ENCODE measurements at regions not wholly inside any gene's neighbourhood (a gene's known extent, or its start where the extent isn't known, plus 50 kb on each side); places are given as distances from the start of the nearest gene placed in this dataset.

- no peaks in the 10 kb centered on the region for H3K79me2 ChIP-seq (ENCODE audit: insufficient read depth, low read length)
- no peaks in the 10 kb centered on the region for H3K36me3 ChIP-seq (ENCODE audit: insufficient read depth, low read length)
- no peak for TF ChIP-seq EZH2 (IDR thresholded peaks at IDR 0.05; ENCODE audit: borderline replicate concordance, low read length)
- no peak for TF ChIP-seq CTCF (IDR thresholded peaks at IDR 0.05; ENCODE audit: low read length)
- H3K4me2 ChIP-seq (ENCODE audit: low read length), result no peak overlapping the region
- H3K4me1 ChIP-seq (ENCODE audit: insufficient read depth, low read length, severe bottlenecking), result no peaks in the 10 kb centered on the region
- H3F3A ChIP-seq (ENCODE audit: insufficient read depth, low read length), result no peaks in the 10 kb centered on the region
- no peaks in the 10 kb centered on the region for H3K9me3 ChIP-seq (ENCODE audit: low read length)
- H3K9me2 ChIP-seq (ENCODE audit: low read depth, low read length), result no peaks in the 10 kb centered on the region
- no peak overlapping the region for H3K27ac ChIP-seq (ENCODE audit: low read depth, low read length, poor library complexity, severe bottlenecking)
- no peaks in the 10 kb centered on the region for H3K27me3 ChIP-seq (ENCODE audit: insufficient read depth, low read length)
- no peaks in the 10 kb centered on the region for H4K20me1 ChIP-seq (ENCODE audit: insufficient read depth, low read length)
- no peak overlapping the region for H2AFZ ChIP-seq (ENCODE audit: low read length)
- H3K9ac ChIP-seq (ENCODE audit: low read length), result no peak overlapping the region
- H3K4me3 ChIP-seq (ENCODE audit: low read depth, low read length, poor library complexity, severe bottlenecking), result no peak overlapping the region
These were observed 173.4 kb downstream of the BMP4 start for GRCh38 chr14:53783256-53783655.

GRCh38 chr14:53780051-53780555, 176.5 kb downstream of the BMP4 start:
- Histone ChIP-seq H3F3A (ENCODE audit: insufficient read depth, low read length) (no peaks in the 10 kb centered on the region), H3K4me1 (ENCODE audit: insufficient read depth, low read length, severe bottlenecking) (no peaks in the 10 kb centered on the region), H3K4me3 (ENCODE audit: low read depth, low read length, poor library complexity, severe bottlenecking) (no peak overlapping the region), H3K27ac (ENCODE audit: low read depth, low read length, poor library complexity, severe bottlenecking) (no peak overlapping the region), H3K9me3 (ENCODE audit: low read length) (no peaks in the 10 kb centered on the region), H3K9me2 (ENCODE audit: low read depth, low read length) (no peaks in the 10 kb centered on the region), H3K36me3 (ENCODE audit: insufficient read depth, low read length) (no peaks in the 10 kb centered on the region), H3K9ac (ENCODE audit: low read length) (no peak overlapping the region), H3K4me2 (ENCODE audit: low read length) (no peak overlapping the region), H2AFZ (ENCODE audit: low read length) (no peak overlapping the region), H3K27me3 (ENCODE audit: insufficient read depth, low read length) (no peaks in the 10 kb centered on the region), H3K79me2 (ENCODE audit: insufficient read depth, low read length) (no peaks in the 10 kb centered on the region), H4K20me1 (ENCODE audit: insufficient read depth, low read length) (no peaks in the 10 kb centered on the region)
- TF ChIP-seq CTCF (IDR thresholded peaks at IDR 0.05; ENCODE audit: low read length), result no peak
- no peak for TF ChIP-seq EZH2 (IDR thresholded peaks at IDR 0.05; ENCODE audit: borderline replicate concordance, low read length)

GRCh38 chr14:53779301-53779700, 177.3 kb downstream of the BMP4 start:
- Histone ChIP-seq H4K20me1 (ENCODE audit: insufficient read depth, low read length) (no peaks in the 10 kb centered on the region), H3F3A (ENCODE audit: insufficient read depth, low read length) (no peaks in the 10 kb centered on the region), H3K9me2 (ENCODE audit: low read depth, low read length) (no peaks in the 10 kb centered on the region), H3K79me2 (ENCODE audit: insufficient read depth, low read length) (no peaks in the 10 kb centered on the region), H3K27me3 (ENCODE audit: insufficient read depth, low read length) (no peaks in the 10 kb centered on the region), H3K4me2 (ENCODE audit: low read length) (no peak overlapping the region), H3K9ac (ENCODE audit: low read length) (no peak overlapping the region), H3K36me3 (ENCODE audit: insufficient read depth, low read length) (no peaks in the 10 kb centered on the region), H3K4me3 (ENCODE audit: low read depth, low read length, poor library complexity, severe bottlenecking) (no peak overlapping the region), H3K9me3 (ENCODE audit: low read length) (no peaks in the 10 kb centered on the region), H3K4me1 (ENCODE audit: insufficient read depth, low read length, severe bottlenecking) (no peaks in the 10 kb centered on the region), H2AFZ (ENCODE audit: low read length) (no peak overlapping the region), H3K27ac (ENCODE audit: low read depth, low read length, poor library complexity, severe bottlenecking) (no peak overlapping the region)
- TF ChIP-seq EZH2 (IDR thresholded peaks at IDR 0.05; ENCODE audit: borderline replicate concordance, low read length) (no peak), CTCF (IDR thresholded peaks at IDR 0.05; ENCODE audit: low read length) (no peak)
